HG03460 (cell line): ENCODE measurements at regions not wholly inside any gene's neighbourhood (a gene's known extent, or its start where the extent isn't known, plus 50 kb on each side); places are given as distances from the start of the nearest gene placed in this dataset.

Experiments used
- ATAC-seq: cut with Tn5 transposase; IDR thresholded peaks from one replicate; pipeline ENCODE4 v1.9.1; 2021; ENCODE audit not compliant: unreplicated experiment

GRCh38 chr3:130839813-130840212 lies 54.1 kb upstream of the ATP2C1 start:
- peak; percentile 63 for ATAC-seq

- no peak for ATAC-seq
These were observed 52.5 kb upstream of the ATP2C1 start for GRCh38 chr3:130841357-130841756.

GRCh38 chr3:130843441-130843840 lies 50.4 kb upstream of the ATP2C1 start:
- no peak for ATAC-seq
